Thyroid gland (tissue), 4 donors: ENCODE measurements at regions not wholly inside any gene's neighbourhood (a gene's known extent, or its start where the extent isn't known, plus 50 kb on each side); places are given as distances from the start of the nearest gene placed in this dataset.

Source experiments
- DNase-seq, 2 donors: peaks; one replicate each; pipeline ENCODE4 v3.0.0-alpha.2; 2019
- H3K27ac ChIP-seq, 3 donors: fragments of 200-600 bp; sonication (generic); 1 replicate in 2 of 3; 2 replicates in 1 of 3; pipeline ENCODE4 v1.5.1; 2016 to 2019; ENCODE audit warnings: mild to moderate bottlenecking in 1 of 3, moderate library complexity in 1 of 3
- H3K27me3 ChIP-seq: fragments of 200-600 bp; sonication (generic); one replicate; pipeline ENCODE4 v1.5.1; 2019
- H3K36me3 ChIP-seq, 2 donors: fragments of 200-600 bp; sonication (generic); one replicate each; pipeline ENCODE4 v1.5.1; 2016 to 2019
- H3K4me1 ChIP-seq, 2 donors: fragments of 200-600 bp; sonication (generic); one replicate each; pipeline ENCODE4 v1.5.1; 2017 to 2019
- H3K4me3 ChIP-seq, 3 donors: fragments of 200-600 bp; sonication (generic); replicated peaks in 1 of 3; 1 replicate in 2 of 3; 2 replicates in 1 of 3; pipeline ENCODE4 v1.5.1; 2016; ENCODE audit warnings: mild to moderate bottlenecking in 1 of 3
- H3K9me3 ChIP-seq: fragments of 200-600 bp; sonication (generic); one replicate; pipeline ENCODE4 v1.5.1; 2017
- POLR2A ChIP-seq, 2 donors: fragments of 450-650 bp; IDR thresholded peaks; one replicate each; pipeline ENCODE4 v1.6.1; 2017; ENCODE audit warnings: antibody characterized with exemption in 2 of 2, mild to moderate bottlenecking in 2 of 2, moderate library complexity in 1 of 2
- WGBS, 2 donors: methylation state at CpG; one replicate each; pipeline ENCODE4 v1.1.5; 2017; 5-methylcytosine and 5-hydroxymethylcytosine counted together
- intact Hi-C: fragments of 100-400 bp; cut with DNase I; formaldehyde crosslinking; loops from one replicate; pipeline ENCODE4 v1.15.1; 2023
- TF ChIP-seq, protein P1 (sequence below), 6 experiments: fragments of 200-600 bp in 3 of 6; fragments of 450-650 bp in 3 of 6; sonication (generic) in 3 of 6; IDR thresholded peaks; one replicate each; pipeline ENCODE4 v1.5.1; 2016 to 2019; ENCODE audit warnings: antibody characterized with exemption in 6 of 6, mild to moderate bottlenecking in 2 of 6, inconsistent platforms in 1 of 6, moderate library complexity in 1 of 6

DNA sequence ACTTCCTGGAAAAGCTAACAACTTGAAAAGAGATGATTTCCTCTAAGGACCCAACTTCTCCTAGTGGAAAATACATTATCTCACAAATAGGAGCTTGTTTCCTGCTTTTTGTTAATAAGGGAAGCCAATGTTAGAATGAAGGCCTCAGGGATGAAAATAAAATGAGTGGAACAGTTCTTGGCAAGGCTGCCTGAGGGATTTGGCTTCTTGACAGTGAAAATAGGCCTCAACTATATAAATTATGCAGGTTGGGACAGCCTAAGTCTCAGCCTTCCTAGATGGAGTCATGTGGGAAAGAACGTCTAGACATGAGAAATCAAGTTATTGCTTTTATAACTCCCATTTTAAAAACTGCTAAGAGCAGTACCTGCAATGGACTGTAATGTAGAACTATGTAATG is 92.8 kb upstream of the FIBIN start:
- intact Hi-C loops, result no loop called here
- no peaks in the 10 kb centered on the region for H3K4me1 ChIP-seq

DNA sequence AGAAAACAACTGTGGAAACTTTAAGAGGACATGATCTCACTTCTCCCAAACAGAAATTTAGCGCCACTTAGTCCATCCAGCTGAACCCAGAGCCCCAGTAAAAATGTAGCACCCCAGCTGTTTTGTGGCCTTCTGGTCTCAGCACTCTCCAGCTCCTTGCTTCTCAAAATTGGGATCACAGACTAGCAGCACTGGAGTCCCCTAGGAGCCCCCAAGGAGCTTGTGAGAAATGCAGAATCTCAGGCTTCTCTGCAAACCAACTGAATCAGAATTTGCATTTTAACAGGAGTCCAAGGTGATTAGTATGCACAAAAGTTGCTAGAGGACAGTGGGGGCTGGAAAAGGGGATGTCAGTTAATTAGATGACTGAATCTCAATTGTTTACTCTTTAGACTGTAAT is 89.8 kb upstream of the FIBIN start:
- Histone ChIP-seq H3K27ac (no peak overlapping the region), H3K4me1 (no peaks in the 10 kb centered on the region), H3K36me3 (no peaks in the 10 kb centered on the region), H3K27me3 (no peaks in the 10 kb centered on the region), H3K4me3 (no peak overlapping the region), H3K9me3 (no peaks in the 10 kb centered on the region)
- no peak for DNase-seq
- intact Hi-C loops, result no loop called here
- 85 to 88% methylated on average over 1 of the region's 1 CpG for WGBS, 2 donors
- TF ChIP-seq POLR2A (IDR thresholded peaks at IDR 0.05), result no peak
- TF ChIP-seq, protein P1, sequence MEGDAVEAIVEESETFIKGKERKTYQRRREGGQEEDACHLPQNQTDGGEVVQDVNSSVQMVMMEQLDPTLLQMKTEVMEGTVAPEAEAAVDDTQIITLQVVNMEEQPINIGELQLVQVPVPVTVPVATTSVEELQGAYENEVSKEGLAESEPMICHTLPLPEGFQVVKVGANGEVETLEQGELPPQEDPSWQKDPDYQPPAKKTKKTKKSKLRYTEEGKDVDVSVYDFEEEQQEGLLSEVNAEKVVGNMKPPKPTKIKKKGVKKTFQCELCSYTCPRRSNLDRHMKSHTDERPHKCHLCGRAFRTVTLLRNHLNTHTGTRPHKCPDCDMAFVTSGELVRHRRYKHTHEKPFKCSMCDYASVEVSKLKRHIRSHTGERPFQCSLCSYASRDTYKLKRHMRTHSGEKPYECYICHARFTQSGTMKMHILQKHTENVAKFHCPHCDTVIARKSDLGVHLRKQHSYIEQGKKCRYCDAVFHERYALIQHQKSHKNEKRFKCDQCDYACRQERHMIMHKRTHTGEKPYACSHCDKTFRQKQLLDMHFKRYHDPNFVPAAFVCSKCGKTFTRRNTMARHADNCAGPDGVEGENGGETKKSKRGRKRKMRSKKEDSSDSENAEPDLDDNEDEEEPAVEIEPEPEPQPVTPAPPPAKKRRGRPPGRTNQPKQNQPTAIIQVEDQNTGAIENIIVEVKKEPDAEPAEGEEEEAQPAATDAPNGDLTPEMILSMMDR (IDR thresholded peaks at IDR 0.05), result no peak

More for the DNA sequence above, 92.8 kb upstream of the FIBIN start:
- no peak for DNase-seq
- WGBS, 2 donors, result 57 to 63% methylated on average over 1 of the region's 1 CpG
- Histone ChIP-seq H3K4me3 (no peak overlapping the region), H3K27me3 (no peaks in the 10 kb centered on the region), H3K27ac (no peak overlapping the region), H3K9me3 (no peaks in the 10 kb centered on the region), H3K36me3 (no peaks in the 10 kb centered on the region)
- no peak for TF ChIP-seq POLR2A (IDR thresholded peaks at IDR 0.05)
- TF ChIP-seq, protein P1 (IDR thresholded peaks at IDR 0.05), result no peak

DNA sequence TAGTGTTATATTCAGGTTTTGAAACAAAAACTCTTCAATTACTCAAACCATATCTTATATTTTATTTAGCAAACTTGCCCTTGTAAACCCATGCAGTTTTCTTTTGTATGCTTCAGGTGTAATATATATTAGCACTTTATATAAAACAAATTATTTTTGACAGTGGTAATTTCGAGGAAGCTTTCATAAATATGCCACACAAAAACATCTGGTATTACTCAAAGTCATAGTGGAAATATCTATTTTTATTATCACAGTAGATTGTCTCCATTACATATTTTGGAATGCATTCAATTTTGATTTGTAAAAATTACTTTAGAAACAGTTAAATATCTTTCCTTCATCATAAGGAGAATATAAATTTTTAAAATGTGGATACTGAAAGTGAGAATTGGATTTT is 89.1 kb upstream of the FIBIN start:
- no peak overlapping the region for H3K27ac ChIP-seq
- DNase-seq, result no peak
- intact Hi-C loops, result no loop called here
- no peak overlapping the region for H3K4me3 ChIP-seq
- no peaks in the 10 kb centered on the region for H3K36me3 ChIP-seq
- H3K27me3 ChIP-seq, result no peaks in the 10 kb centered on the region
- TF ChIP-seq POLR2A (IDR thresholded peaks at IDR 0.05), result no peak
- TF ChIP-seq, protein P1 (IDR thresholded peaks at IDR 0.05), result no peak
- peaks cover 4 to 5% of the 10 kb centered on the region in 2 donors for H3K4me1 ChIP-seq
- 66 to 72% methylated on average over 1 of the region's 1 CpG for WGBS, 2 donors
- H3K9me3 ChIP-seq, result no peaks in the 10 kb centered on the region

DNA sequence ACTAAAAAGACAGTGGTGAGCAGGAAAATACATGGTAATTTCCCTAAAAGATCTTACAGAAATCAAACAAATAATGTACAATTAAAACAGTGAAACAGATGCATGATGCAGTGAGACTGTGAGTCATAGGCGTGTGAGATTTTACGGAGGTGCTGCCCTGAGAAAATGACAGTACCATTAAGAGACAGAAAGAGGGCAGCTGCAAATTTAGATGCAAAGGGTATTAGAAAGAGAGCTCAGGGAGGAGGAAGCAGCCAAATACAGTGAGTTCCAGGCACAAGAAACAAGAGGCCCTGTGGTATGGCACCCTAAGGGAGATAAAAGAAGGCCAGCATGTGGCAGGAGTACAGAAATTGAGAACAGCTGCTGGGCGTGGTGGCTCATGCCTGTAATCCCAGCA is 88.5 kb upstream of the FIBIN start:
- no peak overlapping the region for H3K27ac ChIP-seq

DNA sequence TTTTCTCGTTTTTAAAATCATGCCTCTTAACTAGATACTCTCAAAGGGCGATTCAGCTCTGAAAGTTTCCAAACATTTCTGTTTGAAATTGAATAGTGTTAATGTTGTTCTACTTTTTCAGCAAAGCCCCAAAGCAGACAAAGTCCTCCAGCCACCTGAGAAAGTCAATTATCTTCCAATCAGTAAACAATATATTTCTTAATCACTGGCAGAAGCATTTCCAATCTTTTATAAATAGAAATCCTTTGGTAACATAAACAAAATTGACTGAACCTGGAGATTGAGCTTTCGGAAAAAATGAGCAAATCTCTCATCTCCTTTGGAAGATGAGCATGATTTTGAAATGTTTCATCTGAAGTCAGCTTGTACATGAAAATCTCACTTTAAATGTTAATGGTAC is 84.4 kb upstream of the FIBIN start:
- no peaks in the 10 kb centered on the region for H3K27me3 ChIP-seq
- intact Hi-C loops, result no loop called here
- no peaks in the 10 kb centered on the region for H3K36me3 ChIP-seq
- DNase-seq, result no peak
- WGBS, 2 donors, result 61 to 71% methylated on average over 3 of the region's 3 CpGs
- TF ChIP-seq, protein P1 (IDR thresholded peaks at IDR 0.05), result no peak
- TF ChIP-seq POLR2A (IDR thresholded peaks at IDR 0.05), result no peak
- H3K27ac ChIP-seq, result no peak overlapping the region
- no peak overlapping the region for H3K4me3 ChIP-seq
- H3K9me3 ChIP-seq, result no peaks in the 10 kb centered on the region
- peaks cover 16 to 20% of the 10 kb centered on the region in 2 donors for H3K4me1 ChIP-seq

More for the DNA sequence above, 88.5 kb upstream of the FIBIN start:
- no peaks in the 10 kb centered on the region for H3K27me3 ChIP-seq
- DNase-seq, result no peak
- no peak overlapping the region for H3K4me3 ChIP-seq
- H3K4me1 ChIP-seq, result peaks cover 10% of the 10 kb centered on the region in 2 donors
- intact Hi-C loops, result no loop called here
- no peaks in the 10 kb centered on the region for H3K36me3 ChIP-seq
- TF ChIP-seq POLR2A (IDR thresholded peaks at IDR 0.05), result no peak
- TF ChIP-seq, protein P1 (IDR thresholded peaks at IDR 0.05), result no peak
- H3K9me3 ChIP-seq, result no peaks in the 10 kb centered on the region
- WGBS, 2 donors, result 82 to 91% methylated on average over 3 of the region's 3 CpGs
